ENCODE measurements at regions not wholly inside any gene's neighbourhood (a gene's known extent, or its start where the extent isn't known, plus 50 kb on each side); places are given as distances from the start of the nearest gene placed in this dataset.

DNA sequence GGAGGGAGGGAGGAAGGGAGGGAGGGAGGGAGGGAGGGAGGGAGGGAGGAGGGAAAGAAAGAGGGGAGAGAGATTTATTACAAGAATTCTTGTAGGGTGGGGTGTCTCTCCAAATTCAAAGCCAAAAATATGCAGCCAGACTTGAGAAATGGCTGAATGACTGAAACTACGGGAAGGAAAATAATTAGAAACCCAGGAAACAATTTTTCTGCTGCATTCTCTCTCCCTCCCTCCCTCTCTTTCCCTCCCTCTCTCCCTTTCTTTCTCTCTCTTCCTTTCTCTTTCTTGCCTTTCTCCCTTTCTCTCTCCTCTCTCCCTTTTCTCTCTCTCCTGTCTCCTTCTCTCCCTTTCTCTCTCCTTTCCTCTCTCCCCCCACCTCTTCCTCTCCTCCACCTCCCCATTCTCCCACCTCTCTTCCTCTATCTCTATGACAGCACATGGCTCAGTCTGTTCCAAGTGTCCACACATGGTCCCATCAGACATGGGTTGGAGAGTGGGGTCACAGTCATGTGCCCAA lies 218.7 kb downstream of the C1D start:
- TF ChIP-seq, protein P1, sequence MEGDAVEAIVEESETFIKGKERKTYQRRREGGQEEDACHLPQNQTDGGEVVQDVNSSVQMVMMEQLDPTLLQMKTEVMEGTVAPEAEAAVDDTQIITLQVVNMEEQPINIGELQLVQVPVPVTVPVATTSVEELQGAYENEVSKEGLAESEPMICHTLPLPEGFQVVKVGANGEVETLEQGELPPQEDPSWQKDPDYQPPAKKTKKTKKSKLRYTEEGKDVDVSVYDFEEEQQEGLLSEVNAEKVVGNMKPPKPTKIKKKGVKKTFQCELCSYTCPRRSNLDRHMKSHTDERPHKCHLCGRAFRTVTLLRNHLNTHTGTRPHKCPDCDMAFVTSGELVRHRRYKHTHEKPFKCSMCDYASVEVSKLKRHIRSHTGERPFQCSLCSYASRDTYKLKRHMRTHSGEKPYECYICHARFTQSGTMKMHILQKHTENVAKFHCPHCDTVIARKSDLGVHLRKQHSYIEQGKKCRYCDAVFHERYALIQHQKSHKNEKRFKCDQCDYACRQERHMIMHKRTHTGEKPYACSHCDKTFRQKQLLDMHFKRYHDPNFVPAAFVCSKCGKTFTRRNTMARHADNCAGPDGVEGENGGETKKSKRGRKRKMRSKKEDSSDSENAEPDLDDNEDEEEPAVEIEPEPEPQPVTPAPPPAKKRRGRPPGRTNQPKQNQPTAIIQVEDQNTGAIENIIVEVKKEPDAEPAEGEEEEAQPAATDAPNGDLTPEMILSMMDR (IDR thresholded peaks at IDR 0.05), result no peak
- TF ChIP-seq POLR2A (IDR thresholded peaks at IDR 0.05), result no peak

All from adrenal gland (tissue), 5 donors.